ENCODE measurements at regions not wholly inside any gene's neighbourhood (a gene's known extent, or its start where the extent isn't known, plus 50 kb on each side); places are given as distances from the start of the nearest gene placed in this dataset.

- Histone ChIP-seq H3K27me3 (ENCODE audit: control insufficient read depth in 3 of 3, insufficient read depth in 3 of 3, low read length in 2 of 3) (peaks cover 0 to 7% (median 2%) of the 10 kb centered on the region in 3 donors), H3K9ac (ENCODE audit: insufficient read depth in 1 of 2, low read length in 2 of 2) (no peak overlapping the region), H3K4me3 (no peak overlapping the region), H3K9me3 (ENCODE audit: control insufficient read depth in 4 of 4, insufficient read depth in 3 of 4, low read length in 3 of 4) (peaks cover 0 to 2% (median 0%) of the 10 kb centered on the region in 4 donors), H3K27ac (ENCODE audit: low read depth in 1 of 2, low read length in 1 of 2) (no peak overlapping the region), H3K36me3 (ENCODE audit: control insufficient read depth in 4 of 4, insufficient read depth in 4 of 4, low read length in 4 of 4) (no peaks in the 10 kb centered on the region), H3K4me1 (ENCODE audit: control insufficient read depth in 5 of 5, insufficient read depth in 5 of 5, low read length in 5 of 5) (no peaks in the 10 kb centered on the region)
- 69 to 75% methylated on average over 4 of the region's 4 CpGs for WGBS, 2 donors
- TF ChIP-seq CTCF (IDR thresholded peaks at IDR 0.05; ENCODE audit: control extremely low read depth, extremely low read depth) = no peak
- ATAC-seq (ENCODE audit: insufficient read depth, low FRiP score) = no peak
- no peak for DNase-seq
Observed at GRCh38 chr14:96617635-96618034, 115.5 kb downstream of the PAPOLA start.

GRCh38 chr14:96622926-96623325 lies 120.7 kb downstream of the PAPOLA start:
- Histone ChIP-seq H3K36me3 (ENCODE audit: control insufficient read depth in 4 of 4, insufficient read depth in 4 of 4, low read length in 4 of 4) (no peaks in the 10 kb centered on the region), H3K4me3 (no peak overlapping the region), H3K27me3 (ENCODE audit: control insufficient read depth in 3 of 3, insufficient read depth in 3 of 3, low read length in 2 of 3) (peaks cover 0 to 7% (median 2%) of the 10 kb centered on the region in 3 donors), H3K4me1 (ENCODE audit: control insufficient read depth in 5 of 5, insufficient read depth in 5 of 5, low read length in 5 of 5) (no peaks in the 10 kb centered on the region), H3K9me3 (ENCODE audit: control insufficient read depth in 4 of 4, insufficient read depth in 3 of 4, low read length in 3 of 4) (peaks cover 0 to 2% (median 0%) of the 10 kb centered on the region in 4 donors), H3K27ac (ENCODE audit: low read depth in 1 of 2, low read length in 1 of 2) (no peak overlapping the region), H3K9ac (ENCODE audit: insufficient read depth in 1 of 2, low read length in 2 of 2) (no peak overlapping the region)
- no peak for TF ChIP-seq CTCF (IDR thresholded peaks at IDR 0.05; ENCODE audit: control extremely low read depth, extremely low read depth)
- 87 to 95% methylated on average over 8 of the region's 8 CpGs for WGBS, 2 donors
- DNase-seq (no peak), ATAC-seq (ENCODE audit: insufficient read depth, low FRiP score) (no peak)

GRCh38 chr14:96623676-96624484 lies 121.7 kb downstream of the PAPOLA start:
- Histone ChIP-seq H3K27me3 (ENCODE audit: control insufficient read depth in 3 of 3, insufficient read depth in 3 of 3, low read length in 2 of 3) (peaks cover 0 to 7% (median 2%) of the 10 kb centered on the region in 3 donors), H3K27ac (ENCODE audit: low read depth in 1 of 2, low read length in 1 of 2) (no peak overlapping the region), H3K4me1 (ENCODE audit: control insufficient read depth in 5 of 5, insufficient read depth in 5 of 5, low read length in 5 of 5) (no peaks in the 10 kb centered on the region), H3K9ac (ENCODE audit: insufficient read depth in 1 of 2, low read length in 2 of 2) (no peak overlapping the region), H3K4me3 (no peak overlapping the region), H3K36me3 (ENCODE audit: control insufficient read depth in 4 of 4, insufficient read depth in 4 of 4, low read length in 4 of 4) (no peaks in the 10 kb centered on the region), H3K9me3 (ENCODE audit: control insufficient read depth in 4 of 4, insufficient read depth in 3 of 4, low read length in 3 of 4) (peaks cover 0 to 2% (median 0%) of the 10 kb centered on the region in 4 donors)
- ATAC-seq (ENCODE audit: insufficient read depth, low FRiP score) (no peak), DNase-seq (no peak)
- 80 to 87% methylated on average over 34 of the region's 34 CpGs for WGBS, 2 donors
- no peak for TF ChIP-seq CTCF (IDR thresholded peaks at IDR 0.05; ENCODE audit: control extremely low read depth, extremely low read depth)
